Esophagus muscularis mucosa (tissue), 4 donors: ENCODE measurements at regions not wholly inside any gene's neighbourhood (a gene's known extent, or its start where the extent isn't known, plus 50 kb on each side); places are given as distances from the start of the nearest gene placed in this dataset.

Experiments
- DNase-seq: peaks from one replicate; pipeline ENCODE4 v3.0.0-alpha.2; 2017; ENCODE audit errors: extremely low spot score
- H3K27ac ChIP-seq, 4 donors: fragments of 200-600 bp; sonication (generic); replicated peaks in 1 of 4; 1 replicate in 3 of 4; 2 replicates in 1 of 4; pipeline ENCODE4 v1.5.1; 2016 to 2019; ENCODE audit warnings: mild to moderate bottlenecking in 1 of 4
- H3K27me3 ChIP-seq, 4 donors: fragments of 200-600 bp; sonication (generic); one replicate each; pipeline versions ENCODE4 v1.5.1 to v1.6.0; 2016 to 2019
- H3K36me3 ChIP-seq, 4 donors: fragments of 200-600 bp; sonication (generic); one replicate each; pipeline ENCODE4 v1.5.1; 2016 to 2019
- H3K4me1 ChIP-seq, 4 donors: fragments of 200-600 bp; sonication (generic); one replicate each; pipeline ENCODE4 v1.5.1; 2016 to 2019
- H3K4me3 ChIP-seq, 4 donors: fragments of 200-600 bp; sonication (generic); 1 replicate in 2 of 4; 2 replicates in 2 of 4; pipeline ENCODE4 v1.5.1; 2016 to 2019; ENCODE audit warnings: mild to moderate bottlenecking in 4 of 4, moderate library complexity in 1 of 4
- H3K9me3 ChIP-seq, 4 donors: fragments of 200-600 bp; sonication (generic); 1 replicate in 3 of 4; 2 replicates in 1 of 4; pipeline ENCODE4 v1.5.1; 2016 to 2019
- EP300 ChIP-seq: sonication (generic); formaldehyde crosslinking; IDR thresholded peaks from one replicate; pipeline ENCODE4 v1.6.1; 2017; ENCODE audit warnings: antibody characterized with exemption
- POLR2A ChIP-seq: fragments of 450-650 bp; IDR thresholded peaks from one replicate; pipeline ENCODE4 v1.6.1; 2017; ENCODE audit warnings: antibody characterized with exemption, moderate library complexity, mild to moderate bottlenecking, low read depth
- POLR2AphosphoS5 ChIP-seq, 2 donors: sonication (generic); formaldehyde crosslinking; IDR thresholded peaks; one replicate each; pipeline ENCODE4 v1.6.1; 2017; ENCODE audit warnings: antibody characterized with exemption in 2 of 2
- whole genome bisulfite sequencing: methylation state at CpG from one replicate; pipeline ENCODE4 v1.1.5; 2018; 5-methylcytosine and 5-hydroxymethylcytosine counted together
- intact Hi-C: fragments of 100-400 bp; cut with DNase I; formaldehyde crosslinking; loops from one replicate; pipeline ENCODE4 v1.15.1; 2023
- TF ChIP-seq, protein P1 (sequence below), 3 experiments: fragments of 200-600 bp in 2 of 3; fragments of 450-650 bp in 1 of 3; sonication (generic) in 2 of 3; IDR thresholded peaks; one replicate each; pipeline ENCODE4 v1.5.1; 2017 to 2019; ENCODE audit warnings: antibody characterized with exemption in 3 of 3, mild to moderate bottlenecking in 2 of 3, moderate library complexity in 1 of 3

DNA sequence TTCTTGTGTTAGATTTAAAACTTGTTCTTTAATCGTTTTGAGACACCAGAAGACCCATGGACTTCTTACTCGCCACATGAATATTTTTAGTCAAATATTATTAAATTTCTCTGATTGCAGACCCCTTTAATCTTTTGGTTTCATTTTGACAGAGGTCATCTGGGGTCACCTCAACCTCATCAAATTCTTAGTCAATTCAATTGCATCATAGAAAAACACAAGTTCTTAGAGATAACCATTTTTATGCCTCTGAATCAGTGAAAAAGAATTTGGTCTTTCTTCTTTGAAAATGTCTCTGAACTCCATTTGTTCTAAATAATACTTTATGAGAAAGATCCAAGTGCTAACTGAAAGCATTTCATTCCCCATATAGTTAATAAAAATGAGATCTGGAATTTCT, 55.2 kb upstream of the CBLN4 start:
- Histone ChIP-seq H3K4me1 (no peaks in the 10 kb centered on the region), H3K27ac (no peak overlapping the region), H3K9me3 (no peaks in the 10 kb centered on the region), H3K36me3 (no peaks in the 10 kb centered on the region), H3K4me3 (no peak overlapping the region), H3K27me3 (no peaks in the 10 kb centered on the region)
- DNase-seq, result no peak
- intact Hi-C loops, result no loop called here
- TF ChIP-seq, protein P1, sequence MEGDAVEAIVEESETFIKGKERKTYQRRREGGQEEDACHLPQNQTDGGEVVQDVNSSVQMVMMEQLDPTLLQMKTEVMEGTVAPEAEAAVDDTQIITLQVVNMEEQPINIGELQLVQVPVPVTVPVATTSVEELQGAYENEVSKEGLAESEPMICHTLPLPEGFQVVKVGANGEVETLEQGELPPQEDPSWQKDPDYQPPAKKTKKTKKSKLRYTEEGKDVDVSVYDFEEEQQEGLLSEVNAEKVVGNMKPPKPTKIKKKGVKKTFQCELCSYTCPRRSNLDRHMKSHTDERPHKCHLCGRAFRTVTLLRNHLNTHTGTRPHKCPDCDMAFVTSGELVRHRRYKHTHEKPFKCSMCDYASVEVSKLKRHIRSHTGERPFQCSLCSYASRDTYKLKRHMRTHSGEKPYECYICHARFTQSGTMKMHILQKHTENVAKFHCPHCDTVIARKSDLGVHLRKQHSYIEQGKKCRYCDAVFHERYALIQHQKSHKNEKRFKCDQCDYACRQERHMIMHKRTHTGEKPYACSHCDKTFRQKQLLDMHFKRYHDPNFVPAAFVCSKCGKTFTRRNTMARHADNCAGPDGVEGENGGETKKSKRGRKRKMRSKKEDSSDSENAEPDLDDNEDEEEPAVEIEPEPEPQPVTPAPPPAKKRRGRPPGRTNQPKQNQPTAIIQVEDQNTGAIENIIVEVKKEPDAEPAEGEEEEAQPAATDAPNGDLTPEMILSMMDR (IDR thresholded peaks at IDR 0.05), result no peak
- TF ChIP-seq EP300 (no peak), POLR2AphosphoS5 (IDR thresholded peaks at IDR 0.05) (no peak), POLR2A (no peak)
- 89% methylated on average over 2 of the region's 2 CpGs for WGBS

DNA sequence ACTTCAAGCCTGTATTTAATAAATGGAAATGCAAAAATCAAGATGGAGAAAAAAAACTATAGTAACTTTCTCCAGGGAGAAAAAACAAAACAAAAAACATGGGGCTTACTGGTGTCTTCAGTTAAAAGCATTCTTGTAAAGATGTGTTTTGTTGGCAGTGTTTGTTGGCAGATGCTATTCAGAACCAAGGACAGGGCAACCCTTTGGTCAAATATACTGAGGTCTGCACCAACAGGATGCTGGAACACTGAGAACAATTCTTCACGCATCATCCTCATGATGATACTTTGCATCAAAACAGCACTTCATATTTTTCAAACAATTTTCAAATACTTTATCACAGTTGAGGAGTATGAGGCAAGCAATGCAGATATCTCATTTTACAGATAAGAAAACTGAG, 63.7 kb upstream of the CBLN4 start:
- intact Hi-C loops, result no loop called here
- no peaks in the 10 kb centered on the region for H3K36me3 ChIP-seq
- 100% methylated on average over 1 of the region's 1 CpG for WGBS
- no peak for DNase-seq
- no peak for TF ChIP-seq POLR2A
- no peak for TF ChIP-seq EP300
- TF ChIP-seq POLR2AphosphoS5 (IDR thresholded peaks at IDR 0.05), result no peak
- H3K27ac ChIP-seq, result no peak overlapping the region
- no peak overlapping the region for H3K4me3 ChIP-seq
- H3K9me3 ChIP-seq, result no peaks in the 10 kb centered on the region
- H3K27me3 ChIP-seq, result peaks cover 0 to 3% (median 0%) of the 10 kb centered on the region in 4 donors
- H3K4me1 ChIP-seq, result no peaks in the 10 kb centered on the region

DNA sequence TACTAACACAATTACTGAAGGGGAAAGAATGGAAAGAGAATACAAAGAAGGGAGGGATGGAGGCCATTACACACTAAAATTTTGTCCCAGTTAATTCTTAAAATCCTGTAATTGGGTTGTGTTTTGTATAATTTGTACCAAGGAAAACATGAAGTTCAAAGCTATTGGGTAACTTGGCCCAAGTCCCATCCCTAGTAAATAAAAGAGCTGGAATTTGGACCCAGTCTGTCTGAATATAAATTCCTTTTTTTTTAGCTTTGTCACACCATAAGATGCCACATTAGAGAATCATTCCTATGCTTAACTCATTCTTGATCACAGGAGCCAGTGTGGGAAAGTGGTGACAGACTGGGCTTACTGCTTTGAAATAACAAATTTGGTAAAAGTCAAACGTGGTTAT, 66.8 kb upstream of the CBLN4 start:
- peaks cover 0 to 3% (median 0%) of the 10 kb centered on the region in 4 donors for H3K27me3 ChIP-seq
- H3K4me1 ChIP-seq, result no peaks in the 10 kb centered on the region
- peaks cover 0 to 10% (median 3%) of the 10 kb centered on the region in 4 donors for H3K9me3 ChIP-seq
- H3K36me3 ChIP-seq, result no peaks in the 10 kb centered on the region
- H3K27ac ChIP-seq, result no peak overlapping the region
- 53% methylated on average over 1 of the region's 1 CpG for WGBS
- intact Hi-C loops, result no loop called here
- no peak overlapping the region for H3K4me3 ChIP-seq
- TF ChIP-seq POLR2AphosphoS5 (IDR thresholded peaks at IDR 0.05) (no peak), EP300 (no peak), POLR2A (no peak)
- TF ChIP-seq, protein P1 (IDR thresholded peaks at IDR 0.05), result no peak
- no peak for DNase-seq

DNA sequence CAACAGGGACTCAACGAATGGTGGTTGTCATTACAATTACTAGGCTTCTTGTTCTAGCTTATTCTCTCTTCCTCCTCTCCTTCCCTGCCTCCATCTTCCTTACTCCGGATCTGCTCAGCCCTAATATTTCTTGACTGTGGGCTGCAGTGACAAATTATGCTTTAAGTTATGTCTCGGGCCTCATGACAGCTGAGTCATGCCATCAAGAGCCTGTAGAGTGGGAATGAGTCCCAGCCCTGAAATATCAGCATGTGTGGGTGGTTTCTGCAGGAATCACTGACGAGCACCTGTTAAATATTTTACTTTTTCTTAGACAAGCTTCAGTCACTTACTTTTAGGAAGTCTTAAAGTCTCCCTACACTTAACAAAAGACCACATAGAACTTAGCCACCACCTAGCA, 83.1 kb upstream of the CBLN4 start:
- H3K4me3 ChIP-seq, result no peak overlapping the region
- WGBS, result 54% methylated on average over 4 of the region's 4 CpGs
- H3K27ac ChIP-seq, result no peak overlapping the region
- no peaks in the 10 kb centered on the region for H3K9me3 ChIP-seq
- H3K27me3 ChIP-seq, result no peaks in the 10 kb centered on the region
- intact Hi-C loops, result no loop called here
- H3K36me3 ChIP-seq, result no peaks in the 10 kb centered on the region
- H3K4me1 ChIP-seq, result no peaks in the 10 kb centered on the region
- TF ChIP-seq EP300 (no peak), POLR2A (no peak), POLR2AphosphoS5 (IDR thresholded peaks at IDR 0.05) (no peak)
- TF ChIP-seq, protein P1 (IDR thresholded peaks at IDR 0.05), result no peak
- DNase-seq, result no peak

DNA sequence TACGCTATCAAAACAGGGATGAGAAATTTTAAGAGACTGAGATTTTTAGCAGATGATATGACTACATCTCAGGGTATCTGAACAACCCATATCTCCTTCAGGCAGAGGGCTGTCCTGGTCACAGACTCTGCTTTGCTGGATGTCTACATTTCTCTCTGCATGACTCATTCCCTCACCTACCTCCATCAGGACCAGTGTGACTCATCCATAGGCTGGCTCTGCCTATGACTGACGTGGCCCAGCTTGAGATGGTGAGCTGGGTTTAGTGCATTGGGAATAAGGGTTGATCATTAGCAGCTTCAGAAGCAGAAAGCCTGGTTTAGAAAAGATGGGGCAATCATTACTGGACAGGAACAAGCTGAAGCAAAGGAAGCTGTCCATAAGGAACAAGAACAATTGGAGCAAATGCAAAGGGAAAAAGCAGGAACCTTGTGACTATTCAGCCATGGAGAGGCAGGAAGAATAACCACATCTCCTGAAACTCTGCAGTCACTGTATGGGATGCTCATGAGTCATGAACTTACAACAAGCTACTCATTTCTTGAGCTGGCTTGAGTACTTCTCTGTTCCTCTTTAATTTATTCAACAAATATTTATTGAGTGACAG, 86.4 kb upstream of the CBLN4 start:
- TF ChIP-seq POLR2AphosphoS5 (IDR thresholded peaks at IDR 0.05) (no peak), POLR2A (no peak), EP300 (no peak)
- TF ChIP-seq, protein P1 (IDR thresholded peaks at IDR 0.05), result no peak
- no peak for DNase-seq
- Histone ChIP-seq H3K4me3 (no peak overlapping the region), H3K36me3 (no peaks in the 10 kb centered on the region), H3K27me3 (no peaks in the 10 kb centered on the region), H3K4me1 (no peaks in the 10 kb centered on the region), H3K27ac (no peak overlapping the region), H3K9me3 (peaks cover 0 to 8% (median 4%) of the 10 kb centered on the region in 4 donors)
- 63% methylated on average over 2 of the region's 2 CpGs for WGBS
- intact Hi-C loops, result no loop called here
